ENCODE measurements at regions not wholly inside any gene's neighbourhood (a gene's known extent, or its start where the extent isn't known, plus 50 kb on each side); places are given as distances from the start of the nearest gene placed in this dataset.
"Not testable (repeated sequence)": the region's sequence is repeated elsewhere in the genome, so short reads cannot be mapped to it uniquely, and the experiment has no call there.

DNA sequence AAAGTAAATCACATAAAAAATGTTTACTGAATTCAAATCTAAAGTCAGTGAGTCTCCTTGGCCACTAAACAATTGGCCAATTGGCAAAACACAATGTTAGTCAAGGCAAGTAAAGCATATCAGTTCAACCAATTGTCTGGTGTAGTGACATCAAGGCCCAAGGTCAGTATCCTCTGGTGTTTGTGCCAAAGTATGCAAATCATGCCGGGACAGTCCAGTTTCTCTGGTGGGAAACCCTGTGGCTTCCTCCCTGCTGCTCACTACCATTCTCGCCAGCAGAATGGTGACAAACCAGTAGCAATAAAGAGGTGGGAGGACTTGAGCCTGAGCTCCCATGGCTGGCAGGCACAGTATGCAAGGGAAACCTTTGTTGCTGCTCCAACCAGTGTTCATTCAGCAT, 314.9 kb upstream of the FGF13 start:
- DNase-seq (ENCODE audit: low spot score): no peak

- no peak for DNase-seq (ENCODE audit: low spot score)
Observed at GRCh38 chrX:139025816-139026215, 314.3 kb upstream of the FGF13 start.

GRCh38 chrX:139023531-139023930, 312.0 kb upstream of the FGF13 start:
- DNase-seq (ENCODE audit: low spot score): no peak

GRCh38 chrX:139020801-139021200, 309.3 kb upstream of the FGF13 start:
- no peak for DNase-seq (ENCODE audit: low spot score)

DNA sequence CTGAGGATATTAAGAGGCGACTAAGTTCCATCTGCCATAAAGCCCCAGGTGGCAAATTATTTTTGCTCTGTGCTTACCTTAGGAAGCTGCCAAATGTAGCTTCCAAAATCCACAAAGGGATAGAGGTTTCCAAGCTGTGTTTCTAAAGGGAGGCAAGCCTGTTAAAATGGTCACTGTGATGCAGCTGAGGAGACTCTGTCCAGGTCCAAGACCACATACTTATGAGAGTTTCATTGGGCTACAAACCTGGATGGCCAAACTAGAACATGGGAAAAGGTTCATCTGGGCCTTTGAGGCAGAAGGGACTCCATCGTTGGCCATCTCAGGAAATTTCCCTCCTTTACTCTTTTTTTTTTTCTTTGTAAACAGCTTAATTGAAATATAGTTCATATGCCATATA, 306.9 kb upstream of the FGF13 start:
- no peak for DNase-seq (ENCODE audit: low spot score)

GRCh38 chrX:139015627-139016026, 304.1 kb upstream of the FGF13 start:
- DNase-seq (ENCODE audit: low spot score): no peak

DNA sequence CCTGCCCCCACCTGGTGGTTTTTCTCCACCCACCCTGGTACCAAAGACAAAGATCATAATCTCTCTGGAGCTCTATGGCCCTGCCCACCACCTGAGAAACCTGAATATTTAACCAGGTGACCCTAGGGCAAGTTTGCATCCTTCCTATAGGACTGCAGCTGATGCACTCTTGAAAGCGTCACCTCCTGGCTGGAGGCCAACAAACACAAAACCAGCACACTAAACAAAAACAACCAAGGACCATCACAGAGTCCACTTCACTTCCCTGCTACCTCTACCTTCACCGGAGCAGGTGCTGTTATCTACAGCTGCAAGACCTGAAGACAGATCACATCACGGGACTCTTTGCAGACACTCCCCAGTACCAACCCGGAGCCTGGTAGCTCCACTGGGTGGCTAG, 296.7 kb upstream of the FGF13 start:
- no peak for DNase-seq (ENCODE audit: low spot score)

DNA sequence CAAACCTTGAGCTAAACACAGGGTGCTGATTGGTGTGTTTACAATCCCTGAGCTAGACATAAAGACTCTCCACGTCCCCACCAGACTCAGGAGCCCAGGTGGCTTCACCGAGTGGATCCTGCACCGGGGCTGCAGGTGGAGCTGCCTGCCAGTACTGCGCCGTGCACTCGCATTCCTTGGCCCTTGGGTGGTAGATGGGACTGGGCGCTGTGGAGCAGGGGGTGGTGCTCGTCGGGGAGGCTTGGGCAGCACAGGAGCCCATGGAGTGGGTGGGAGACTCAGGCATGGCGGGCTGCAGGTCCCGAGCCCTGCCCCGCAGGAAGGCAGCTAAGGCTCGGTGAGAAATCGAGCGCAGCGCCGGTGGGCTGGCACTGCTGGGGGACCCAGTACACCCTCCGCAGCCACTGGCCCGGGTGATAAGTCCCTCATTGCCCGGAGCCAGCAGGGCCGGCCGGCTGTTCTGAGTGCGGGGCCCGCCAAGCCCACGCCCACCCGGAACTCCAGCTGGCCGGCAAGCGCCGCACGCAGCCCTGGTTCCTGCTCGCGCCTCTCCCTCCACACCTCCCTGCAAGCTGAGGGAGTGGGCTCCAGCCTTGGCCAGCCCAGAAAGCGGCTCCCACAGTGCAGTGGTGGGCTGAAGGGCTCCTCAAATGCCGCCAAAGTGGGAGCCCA, 292.5 kb upstream of the FGF13 start:
- DNase-seq (ENCODE audit: low spot score): not testable (repeated sequence)

DNA sequence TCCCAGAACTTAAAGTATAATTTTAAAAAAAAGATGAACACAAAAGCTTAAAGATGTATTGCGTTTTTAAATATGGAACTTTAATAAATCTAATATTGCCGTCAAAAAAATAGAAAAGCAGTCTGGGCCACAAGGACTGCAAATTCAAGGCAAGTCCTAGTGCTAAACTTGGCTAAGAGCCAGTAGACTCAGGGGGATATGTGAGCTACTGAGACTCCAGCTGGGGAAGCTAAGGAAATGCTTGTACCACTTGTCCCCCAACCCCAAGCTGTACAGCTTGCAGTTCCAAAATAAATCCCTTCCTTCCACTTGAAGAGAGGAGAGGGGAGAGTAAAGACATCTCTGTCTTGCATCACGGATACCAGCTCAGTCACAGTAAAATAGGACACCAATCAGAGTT, 290.8 kb upstream of the FGF13 start:
- no peak for DNase-seq (ENCODE audit: low spot score)

- DNase-seq (ENCODE audit: low spot score): no peak
Observed at GRCh38 chrX:138996268-138996667, 284.8 kb upstream of the FGF13 start.

DNA sequence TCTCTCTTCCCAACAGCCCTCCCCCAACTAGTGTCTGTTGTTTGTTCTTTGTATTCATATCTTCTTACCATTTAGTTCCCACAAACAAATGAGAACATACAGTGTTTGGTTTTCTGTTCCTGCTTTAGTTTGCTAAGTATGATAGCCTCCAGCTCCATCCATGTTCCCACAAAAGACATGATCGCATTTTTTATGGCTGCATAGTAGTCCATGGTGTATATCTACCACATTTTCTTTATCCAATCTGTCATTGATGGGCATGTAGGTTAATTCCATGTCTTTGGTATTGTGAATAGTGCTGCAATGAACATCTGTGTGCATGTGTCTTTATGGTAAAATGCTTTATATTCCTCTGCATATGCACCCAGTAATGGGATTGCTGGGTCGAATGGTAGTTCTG, 283.9 kb upstream of the FGF13 start:
- DNase-seq (ENCODE audit: low spot score): no peak

- not testable (repeated sequence) for DNase-seq (ENCODE audit: low spot score)
Observed at GRCh38 chrX:138990425-138990824, 278.9 kb upstream of the FGF13 start.

DNA sequence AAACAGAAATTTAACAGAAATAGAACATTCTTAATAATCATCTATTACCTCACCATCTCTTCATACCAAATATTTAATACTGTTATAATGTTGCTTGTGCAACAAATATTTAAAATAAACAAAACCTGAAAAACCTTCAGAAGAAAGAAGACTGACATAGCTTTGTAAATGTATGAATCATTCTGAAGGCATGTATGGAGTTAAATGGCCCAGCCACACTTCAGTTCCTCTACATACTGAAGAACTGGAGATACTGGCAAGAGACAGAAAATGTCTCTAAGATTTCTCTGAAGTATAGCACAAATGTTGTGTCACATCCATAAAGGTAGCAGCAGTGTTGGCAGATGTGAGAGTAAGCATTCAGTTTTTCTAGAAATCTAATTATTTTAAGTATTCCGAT, 275.3 kb upstream of the FGF13 start:
- peak; percentile 8 for DNase-seq (ENCODE audit: low spot score)

DNA sequence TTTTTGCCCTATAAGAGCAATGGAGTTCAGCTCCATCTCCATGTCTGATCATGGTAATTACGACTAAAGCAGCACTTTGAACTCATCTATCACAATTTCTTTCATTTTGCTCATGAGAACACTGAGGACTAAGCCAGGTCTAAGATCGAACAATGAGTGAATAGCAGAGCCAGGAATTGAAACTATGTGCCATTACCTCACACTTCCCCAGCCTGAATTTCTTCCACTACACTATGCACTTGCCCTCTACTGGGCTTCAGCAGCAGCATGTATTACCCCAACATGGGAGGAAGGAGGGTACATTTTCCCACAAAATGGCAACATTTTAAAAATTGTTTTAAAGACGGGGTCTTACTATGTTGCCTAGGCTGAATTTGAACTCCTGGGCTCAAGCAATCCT, 274.7 kb upstream of the FGF13 start:
- DNase-seq (ENCODE audit: low spot score): no peak

DNA sequence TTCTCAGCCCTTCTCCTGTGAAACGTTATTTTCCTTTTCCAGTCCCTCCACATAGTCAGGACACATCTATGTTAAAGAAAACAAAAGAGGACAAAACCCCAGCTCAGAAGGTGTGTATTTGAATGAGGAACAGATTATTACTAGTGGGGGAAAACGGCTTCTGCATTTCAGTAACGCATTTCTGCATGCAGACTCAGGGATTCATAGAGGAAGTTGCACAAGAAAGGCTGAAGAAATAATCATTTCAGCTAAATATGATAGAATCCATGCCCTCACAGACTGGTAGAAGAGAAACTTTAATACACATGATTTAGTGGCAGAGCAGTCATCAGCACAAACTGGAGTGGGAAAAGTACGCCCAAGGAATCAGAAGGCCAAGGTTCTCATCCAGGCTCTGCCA, 270.8 kb upstream of the FGF13 start:
- no peak for DNase-seq (ENCODE audit: low spot score)

- no peak for DNase-seq (ENCODE audit: low spot score)
Observed at GRCh38 chrX:138964501-138964900, 253.0 kb upstream of the FGF13 start.

DNA sequence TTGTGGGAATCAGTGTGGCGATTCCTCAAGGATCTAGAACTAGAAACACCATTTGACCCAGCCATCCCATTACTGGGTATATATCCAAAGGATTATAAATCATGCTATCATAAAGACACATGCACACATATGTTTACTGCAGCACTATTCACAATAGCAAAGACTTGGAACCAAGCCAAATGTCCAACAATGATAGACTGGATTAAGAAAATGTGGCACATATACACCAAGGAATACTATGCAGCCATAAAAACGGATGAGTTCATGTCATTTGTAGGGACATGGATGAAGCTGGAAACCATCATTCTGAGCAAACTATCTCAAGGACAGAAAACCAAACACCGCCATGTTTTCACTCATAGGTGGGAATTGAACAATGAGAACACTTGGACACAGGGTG, 250.9 kb upstream of the FGF13 start:
- DNase-seq (ENCODE audit: low spot score): not testable (repeated sequence)

GRCh38 chrX:138954976-138955375, 243.5 kb upstream of the FGF13 start:
- DNase-seq (ENCODE audit: low spot score): no peak

DNA sequence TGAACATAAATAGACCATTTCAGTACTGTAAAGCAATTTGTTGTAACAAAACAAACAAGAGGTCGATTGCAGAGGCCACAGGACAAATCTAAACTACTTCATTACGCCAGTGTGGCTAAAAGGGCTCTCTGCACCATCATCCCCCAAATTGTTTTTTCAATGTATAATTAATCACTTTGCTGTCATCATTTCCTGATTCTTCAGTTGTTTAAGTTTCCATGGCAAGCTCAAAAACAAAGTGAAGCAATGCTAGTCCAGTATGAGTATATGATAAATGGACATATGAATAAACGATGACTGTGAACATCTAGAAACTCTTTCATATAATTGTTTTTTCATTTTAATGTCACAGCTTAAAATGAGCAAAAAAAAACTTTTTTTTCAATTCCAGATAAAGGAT, 235.4 kb upstream of the FGF13 start:
- DNase-seq (ENCODE audit: low spot score): no peak

DNA sequence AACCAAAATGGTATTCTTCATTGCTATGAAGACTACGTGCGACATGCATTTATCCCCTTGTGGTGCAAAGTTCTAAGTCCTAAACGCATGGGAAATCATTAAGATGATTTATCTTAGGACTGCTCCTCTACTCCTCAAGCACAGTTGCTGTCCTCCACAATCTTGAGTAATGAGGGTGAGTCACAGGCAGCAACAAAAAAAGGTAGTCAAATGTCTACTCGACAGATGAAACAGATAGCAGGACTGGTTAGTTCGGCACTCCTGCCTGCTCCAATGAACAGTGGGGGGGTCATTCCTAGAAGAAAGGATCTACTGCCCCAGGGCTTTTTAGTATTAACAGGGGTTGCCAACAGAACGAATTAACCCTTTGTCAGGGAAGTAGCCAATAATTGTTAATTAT, 233.7 kb upstream of the FGF13 start:
- no peak for DNase-seq (ENCODE audit: low spot score)

GRCh38 chrX:138939038-138939437, 227.5 kb upstream of the FGF13 start:
- DNase-seq (ENCODE audit: low spot score): no peak

DNA sequence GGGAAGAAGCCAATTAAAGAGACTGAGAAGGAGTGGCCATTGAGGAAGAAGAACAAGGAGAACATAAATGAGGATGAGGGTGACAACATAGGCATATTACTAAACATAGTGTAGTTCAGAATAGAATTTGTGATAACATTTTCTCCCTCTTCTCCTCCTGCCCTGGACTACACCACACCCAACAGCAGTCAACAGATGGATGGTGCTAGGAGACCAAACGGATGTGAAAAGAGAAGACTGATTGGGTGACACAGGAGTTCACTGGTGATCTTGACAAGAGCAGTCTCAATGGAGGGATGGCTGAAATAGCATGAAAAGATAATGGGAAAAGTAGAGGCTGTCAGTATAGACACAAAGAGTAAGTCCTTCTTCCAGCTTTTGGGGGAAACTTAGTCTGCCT, 226.5 kb upstream of the FGF13 start:
- no peak for DNase-seq (ENCODE audit: low spot score)

DNA sequence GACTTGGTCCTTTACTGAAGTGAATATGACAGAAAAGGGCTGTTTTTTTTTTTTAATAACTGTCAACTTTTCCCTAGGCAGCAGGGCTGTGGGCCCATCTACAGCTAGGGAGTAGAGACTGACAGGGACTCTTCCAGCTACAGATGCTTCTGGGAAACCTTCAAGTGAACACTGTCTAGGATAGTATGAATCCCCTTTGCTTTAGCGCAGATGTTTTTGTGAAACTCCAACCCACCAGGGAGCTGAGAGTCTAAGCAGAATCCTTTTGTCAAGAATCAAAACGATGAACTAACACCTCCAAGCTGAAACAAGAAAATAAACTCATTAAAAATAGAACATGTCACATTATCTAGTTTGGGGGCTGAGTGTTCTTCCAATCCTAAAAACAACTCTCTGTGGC, 219.7 kb upstream of the FGF13 start:
- DNase-seq (ENCODE audit: low spot score): no peak

DNA sequence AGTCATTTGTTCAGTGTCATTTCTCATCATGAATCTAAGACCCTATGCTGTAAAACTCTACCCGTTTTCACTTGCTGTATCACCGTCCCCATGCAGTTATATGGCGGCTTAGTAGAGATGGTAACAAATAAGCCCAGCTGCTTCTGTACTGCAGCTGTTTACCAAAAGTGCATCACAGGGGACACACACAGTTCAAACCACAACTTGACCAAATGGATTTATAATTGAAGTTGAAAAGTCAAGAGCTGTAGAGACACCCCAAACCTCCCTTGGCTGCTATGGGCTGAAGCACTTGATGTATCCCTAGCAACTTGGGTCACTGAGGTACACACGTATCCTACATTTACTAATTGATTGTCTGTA, 219.0 kb upstream of the FGF13 start:
- no peak for DNase-seq (ENCODE audit: low spot score)

Data from COLO829 (cell line).